Endothelial cell of umbilical vein (primary cell): ENCODE measurements at regions not wholly inside any gene's neighbourhood (a gene's known extent, or its start where the extent isn't known, plus 50 kb on each side); places are given as distances from the start of the nearest gene placed in this dataset.

Source experiments
- CTCF ChIP-seq, 2 donors: IDR thresholded peaks; 1 replicate in 1 of 2; 2 replicates in 1 of 2; pipeline ENCODE4 v1.5.1; 2011; ENCODE audit warnings: low read length in 2 of 2, mild to moderate bottlenecking in 2 of 2, moderate library complexity in 2 of 2, control low read depth in 1 of 2, inconsistent platforms in 1 of 2, low read depth in 1 of 2; ENCODE audit not compliant: insufficient read depth in 1 of 2; ENCODE audit errors: extremely low read depth in 1 of 2
- EZH2 ChIP-seq: IDR thresholded peaks from 2 replicates; pipeline ENCODE4 v1.6.1; 2012; ENCODE audit warnings: borderline replicate concordance, low read depth, mild to moderate bottlenecking, moderate library complexity, low read length, inconsistent platforms; ENCODE audit not compliant: severe bottlenecking
- FOS ChIP-seq: IDR thresholded peaks from 2 replicates; pipeline ENCODE4 v1.6.1; 2011; ENCODE audit warnings: mild to moderate bottlenecking, low read length, moderate library complexity, borderline replicate concordance; ENCODE audit not compliant: insufficient read depth
- GATA2 ChIP-seq: IDR thresholded peaks from 2 replicates; pipeline ENCODE4 v1.7.0; 2011; ENCODE audit warnings: low read depth, mild to moderate bottlenecking, moderate library complexity, mixed read lengths, low read length; ENCODE audit not compliant: insufficient read length, insufficient read depth
- JUN ChIP-seq: IDR thresholded peaks from 2 replicates; pipeline ENCODE4 v1.6.1; 2011; ENCODE audit warnings: borderline replicate concordance, low read depth; ENCODE audit not compliant: insufficient read length, insufficient read depth
- MAX ChIP-seq: IDR thresholded peaks from 2 replicates; pipeline ENCODE4 v1.6.1; 2011; ENCODE audit not compliant: insufficient read depth, insufficient read length
- MYC ChIP-seq: IDR thresholded peaks from one replicate; pipeline ENCODE4 v1.6.1; 2011; ENCODE audit warnings: mild to moderate bottlenecking, low read depth, low read length
- POLR2A ChIP-seq: IDR thresholded peaks from 2 replicates; pipeline ENCODE4 v1.6.1; 2012; ENCODE audit warnings: low read depth, mild to moderate bottlenecking, control low read depth, low read length
- POLR2AphosphoS5 ChIP-seq: IDR thresholded peaks from 2 replicates; pipeline ENCODE4 v1.6.1; 2012; ENCODE audit warnings: low read depth, mild to moderate bottlenecking, control low read depth, low read length, moderate library complexity; ENCODE audit not compliant: insufficient read depth

DNA sequence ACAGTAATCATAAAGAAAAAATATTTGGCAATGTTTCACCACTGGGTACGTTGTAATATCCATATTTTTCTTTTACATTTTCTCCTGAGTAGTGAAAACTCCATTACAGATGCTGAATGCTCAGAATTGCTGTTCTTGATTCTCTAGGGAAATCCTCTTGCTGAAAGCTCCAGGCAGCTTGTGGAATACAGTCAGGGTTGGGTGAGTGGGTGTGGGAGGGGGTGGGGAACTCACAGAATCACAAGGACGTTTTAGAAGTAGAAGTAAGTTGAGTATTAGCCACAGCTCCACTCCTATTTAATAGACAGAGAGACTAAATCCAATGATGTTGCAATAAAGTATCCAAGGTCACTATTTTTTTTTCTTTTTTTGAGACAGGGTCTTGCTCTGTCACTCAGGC is 1270.9 kb downstream of the TYW1 start:
- TF ChIP-seq CTCF (IDR thresholded peaks at IDR 0.05; ENCODE audit: extremely low read depth in 1 of 2, insufficient read depth in 1 of 2, low read depth in 1 of 2, low read length in 2 of 2) (no peak), POLR2A (no peak), EZH2 (no peak), POLR2AphosphoS5 (no peak), MAX (no peak), FOS (no peak), JUN (no peak), MYC (no peak), GATA2 (no peak)
